T-helper 2 cell treated with Interferon-gamma antibody and Interleukin-4, amounts not matched to agents 5 μg/mL and 100 μg/mL, for 36 hours (primary cell): ENCODE measurements at regions not wholly inside any gene's neighbourhood (a gene's known extent, or its start where the extent isn't known, plus 50 kb on each side); places are given as distances from the start of the nearest gene placed in this dataset.

ENCODE experiments used
- DNase-seq: peaks from one replicate; pipeline ENCODE4 v3.0.0; 2021; ENCODE audit warnings: low spot score
- H3K27ac Mint-ChIP-seq: one replicate; pipeline ENCODE4 v1.8.0; 2021; ENCODE audit warnings: mild to moderate bottlenecking, mixed read lengths
- H3K27me3 Mint-ChIP-seq: one replicate; pipeline ENCODE4 v1.8.0; 2021; ENCODE audit warnings: low read depth, mixed read lengths
- H3K36me3 Mint-ChIP-seq: one replicate; pipeline ENCODE4 v1.8.0; 2021; ENCODE audit warnings: low read depth, mixed read lengths
- H3K4me1 Mint-ChIP-seq: one replicate; pipeline ENCODE4 v1.8.0; 2021; ENCODE audit warnings: low read depth, mixed read lengths
- H3K4me3 Mint-ChIP-seq: one replicate; pipeline ENCODE4 v1.8.0; 2022; ENCODE audit warnings: mild to moderate bottlenecking, moderate library complexity, mixed read lengths
- H3K9me3 Mint-ChIP-seq: one replicate; pipeline ENCODE4 v1.8.0; 2021; ENCODE audit warnings: mixed read lengths

GRCh38 chr7:136061433-136061832, 84.3 kb upstream of the MTPN start:
- peaks cover 3% of the 10 kb centered on the region for H3K27me3 Mint-ChIP-seq
- no peaks in the 10 kb centered on the region for H3K4me1 Mint-ChIP-seq
- no peak overlapping the region for H3K27ac Mint-ChIP-seq
- no peaks in the 10 kb centered on the region for H3K36me3 Mint-ChIP-seq
- no peak for DNase-seq
- H3K4me3 Mint-ChIP-seq: no peak overlapping the region
- H3K9me3 Mint-ChIP-seq: no peaks in the 10 kb centered on the region

GRCh38 chr7:136058546-136058945, 81.4 kb upstream of the MTPN start:
- no peak overlapping the region for H3K4me3 Mint-ChIP-seq
- no peaks in the 10 kb centered on the region for H3K36me3 Mint-ChIP-seq
- H3K4me1 Mint-ChIP-seq: no peaks in the 10 kb centered on the region
- H3K27me3 Mint-ChIP-seq: peaks cover 3% of the 10 kb centered on the region
- no peak overlapping the region for H3K27ac Mint-ChIP-seq
- H3K9me3 Mint-ChIP-seq: no peaks in the 10 kb centered on the region
- no peak for DNase-seq

GRCh38 chr7:136057509-136057908, 80.3 kb upstream of the MTPN start:
- Mint-ChIP-seq H3K27me3 (peaks cover 3% of the 10 kb centered on the region), H3K27ac (no peak overlapping the region), H3K4me3 (no peak overlapping the region), H3K4me1 (no peaks in the 10 kb centered on the region), H3K36me3 (no peaks in the 10 kb centered on the region), H3K9me3 (no peaks in the 10 kb centered on the region)
- DNase-seq: no peak

- Mint-ChIP-seq H3K9me3 (no peaks in the 10 kb centered on the region), H3K27me3 (peaks cover 3% of the 10 kb centered on the region), H3K27ac (no peak overlapping the region), H3K4me1 (no peaks in the 10 kb centered on the region), H3K36me3 (no peaks in the 10 kb centered on the region), H3K4me3 (no peak overlapping the region)
- no peak for DNase-seq
These were observed 79.6 kb upstream of the MTPN start for GRCh38 chr7:136056651-136057231.

- DNase-seq: no peak
- Mint-ChIP-seq H3K27ac (no peak overlapping the region), H3K27me3 (peaks cover 3% of the 10 kb centered on the region), H3K9me3 (no peaks in the 10 kb centered on the region), H3K4me3 (no peak overlapping the region), H3K4me1 (no peaks in the 10 kb centered on the region), H3K36me3 (no peaks in the 10 kb centered on the region)
These were observed 78.1 kb upstream of the MTPN start for GRCh38 chr7:136055266-136055665.

GRCh38 chr7:136053689-136054485, 76.7 kb upstream of the MTPN start:
- no peaks in the 10 kb centered on the region for H3K36me3 Mint-ChIP-seq
- no peak overlapping the region for H3K4me3 Mint-ChIP-seq
- H3K27ac Mint-ChIP-seq: no peak overlapping the region
- H3K4me1 Mint-ChIP-seq: no peaks in the 10 kb centered on the region
- no peaks in the 10 kb centered on the region for H3K9me3 Mint-ChIP-seq
- no peaks in the 10 kb centered on the region for H3K27me3 Mint-ChIP-seq
- no peak for DNase-seq

GRCh38 chr7:136051203-136051928, 74.2 kb upstream of the MTPN start:
- Mint-ChIP-seq H3K4me3 (no peak overlapping the region), H3K27ac (no peak overlapping the region), H3K9me3 (no peaks in the 10 kb centered on the region), H3K4me1 (no peaks in the 10 kb centered on the region), H3K36me3 (no peaks in the 10 kb centered on the region), H3K27me3 (no peaks in the 10 kb centered on the region)
- no peak for DNase-seq

- Mint-ChIP-seq H3K9me3 (no peaks in the 10 kb centered on the region), H3K27me3 (no peaks in the 10 kb centered on the region), H3K4me1 (no peaks in the 10 kb centered on the region), H3K36me3 (no peaks in the 10 kb centered on the region), H3K4me3 (no peak overlapping the region), H3K27ac (no peak overlapping the region)
- DNase-seq: no peak
These were observed 73.3 kb upstream of the MTPN start for GRCh38 chr7:136050462-136050847.

GRCh38 chr7:136049818-136050461, 72.8 kb upstream of the MTPN start:
- no peaks in the 10 kb centered on the region for H3K9me3 Mint-ChIP-seq
- H3K27ac Mint-ChIP-seq: no peak overlapping the region
- H3K27me3 Mint-ChIP-seq: no peaks in the 10 kb centered on the region
- no peaks in the 10 kb centered on the region for H3K4me1 Mint-ChIP-seq
- H3K36me3 Mint-ChIP-seq: no peaks in the 10 kb centered on the region
- H3K4me3 Mint-ChIP-seq: no peak overlapping the region
- DNase-seq: no peak

- H3K27ac Mint-ChIP-seq: no peak overlapping the region
- H3K9me3 Mint-ChIP-seq: peaks cover 6% of the 10 kb centered on the region
- no peaks in the 10 kb centered on the region for H3K4me1 Mint-ChIP-seq
These were observed 72.0 kb upstream of the MTPN start for GRCh38 chr7:136049117-136049516.

GRCh38 chr7:136046548-136046947, 69.4 kb upstream of the MTPN start:
- Mint-ChIP-seq H3K4me1 (peaks cover 2% of the 10 kb centered on the region), H3K27me3 (no peaks in the 10 kb centered on the region), H3K27ac (no peak overlapping the region), H3K9me3 (peaks cover 8% of the 10 kb centered on the region), H3K4me3 (no peak overlapping the region), H3K36me3 (no peaks in the 10 kb centered on the region)
- no peak for DNase-seq

More at GRCh38 chr7:136049117-136049516, 72.0 kb upstream of the MTPN start:
- no peaks in the 10 kb centered on the region for H3K27me3 Mint-ChIP-seq
- no peaks in the 10 kb centered on the region for H3K36me3 Mint-ChIP-seq
- no peak for DNase-seq
- no peak overlapping the region for H3K4me3 Mint-ChIP-seq

GRCh38 chr7:136045992-136046391, 68.8 kb upstream of the MTPN start:
- Mint-ChIP-seq H3K4me1 (peaks cover 2% of the 10 kb centered on the region), H3K27ac (no peak overlapping the region), H3K36me3 (no peaks in the 10 kb centered on the region)

GRCh38 chr7:136045181-136045580, 68.0 kb upstream of the MTPN start:
- H3K9me3 Mint-ChIP-seq: peaks cover 8% of the 10 kb centered on the region
- no peak for DNase-seq
- H3K36me3 Mint-ChIP-seq: no peaks in the 10 kb centered on the region
- no peaks in the 10 kb centered on the region for H3K27me3 Mint-ChIP-seq
- H3K4me1 Mint-ChIP-seq: peaks cover 2% of the 10 kb centered on the region
- H3K4me3 Mint-ChIP-seq: no peak overlapping the region
- H3K27ac Mint-ChIP-seq: no peak overlapping the region

More at GRCh38 chr7:136045992-136046391, 68.8 kb upstream of the MTPN start:
- H3K9me3 Mint-ChIP-seq: peaks cover 8% of the 10 kb centered on the region
- DNase-seq: no peak
- H3K27me3 Mint-ChIP-seq: no peaks in the 10 kb centered on the region
- no peak overlapping the region for H3K4me3 Mint-ChIP-seq
